LNCAP (cell line): ENCODE measurements at regions not wholly inside any gene's neighbourhood (a gene's known extent, or its start where the extent isn't known, plus 50 kb on each side); places are given as distances from the start of the nearest gene placed in this dataset.

Source experiments
- TF ChIP-seq, protein P1 (sequence below): fragments of 450-650 bp; IDR thresholded peaks from 2 replicates; pipeline ENCODE4 v1.5.1; 2017; ENCODE audit warnings: mild to moderate bottlenecking

DNA sequence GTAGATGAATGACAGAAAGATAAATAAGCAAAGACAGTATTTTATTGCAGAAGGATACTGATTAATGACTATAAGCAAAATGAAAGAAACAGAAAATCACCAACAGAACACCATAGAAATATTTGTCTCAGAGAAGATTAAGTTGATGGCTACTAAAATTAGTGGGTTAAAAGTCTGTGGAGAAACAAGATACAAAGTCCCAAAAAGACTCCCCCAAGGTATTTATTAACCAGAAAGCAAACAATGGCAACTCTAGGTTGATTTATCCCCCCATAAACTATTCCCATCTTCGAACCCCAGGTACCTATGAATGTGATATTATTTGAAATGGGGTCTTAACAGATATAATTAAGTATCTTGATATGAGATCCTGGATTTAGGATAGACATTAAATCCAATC lies 1104.5 kb upstream of the PHF14 start:
- TF ChIP-seq, protein P1, sequence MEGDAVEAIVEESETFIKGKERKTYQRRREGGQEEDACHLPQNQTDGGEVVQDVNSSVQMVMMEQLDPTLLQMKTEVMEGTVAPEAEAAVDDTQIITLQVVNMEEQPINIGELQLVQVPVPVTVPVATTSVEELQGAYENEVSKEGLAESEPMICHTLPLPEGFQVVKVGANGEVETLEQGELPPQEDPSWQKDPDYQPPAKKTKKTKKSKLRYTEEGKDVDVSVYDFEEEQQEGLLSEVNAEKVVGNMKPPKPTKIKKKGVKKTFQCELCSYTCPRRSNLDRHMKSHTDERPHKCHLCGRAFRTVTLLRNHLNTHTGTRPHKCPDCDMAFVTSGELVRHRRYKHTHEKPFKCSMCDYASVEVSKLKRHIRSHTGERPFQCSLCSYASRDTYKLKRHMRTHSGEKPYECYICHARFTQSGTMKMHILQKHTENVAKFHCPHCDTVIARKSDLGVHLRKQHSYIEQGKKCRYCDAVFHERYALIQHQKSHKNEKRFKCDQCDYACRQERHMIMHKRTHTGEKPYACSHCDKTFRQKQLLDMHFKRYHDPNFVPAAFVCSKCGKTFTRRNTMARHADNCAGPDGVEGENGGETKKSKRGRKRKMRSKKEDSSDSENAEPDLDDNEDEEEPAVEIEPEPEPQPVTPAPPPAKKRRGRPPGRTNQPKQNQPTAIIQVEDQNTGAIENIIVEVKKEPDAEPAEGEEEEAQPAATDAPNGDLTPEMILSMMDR = no peak

DNA sequence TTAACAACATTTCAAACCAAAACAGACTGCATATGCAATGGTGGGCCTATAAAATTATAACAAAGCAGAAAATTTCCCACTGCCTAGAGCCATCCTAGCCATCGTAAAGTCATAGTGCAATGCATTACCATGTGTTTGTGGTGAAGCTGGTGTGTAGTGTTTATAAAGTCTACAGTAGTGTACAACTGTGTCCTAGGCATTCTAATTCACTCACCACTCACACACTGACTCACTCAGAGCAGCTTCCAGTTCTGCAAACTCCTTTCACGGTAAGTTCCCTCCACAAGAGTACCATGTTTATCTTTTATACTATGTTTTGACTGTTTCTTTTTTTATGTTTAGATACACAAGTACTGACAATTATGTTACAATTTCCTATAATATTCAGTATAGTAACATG lies 1104.1 kb upstream of the PHF14 start:
- TF ChIP-seq, protein P1 = no peak

DNA sequence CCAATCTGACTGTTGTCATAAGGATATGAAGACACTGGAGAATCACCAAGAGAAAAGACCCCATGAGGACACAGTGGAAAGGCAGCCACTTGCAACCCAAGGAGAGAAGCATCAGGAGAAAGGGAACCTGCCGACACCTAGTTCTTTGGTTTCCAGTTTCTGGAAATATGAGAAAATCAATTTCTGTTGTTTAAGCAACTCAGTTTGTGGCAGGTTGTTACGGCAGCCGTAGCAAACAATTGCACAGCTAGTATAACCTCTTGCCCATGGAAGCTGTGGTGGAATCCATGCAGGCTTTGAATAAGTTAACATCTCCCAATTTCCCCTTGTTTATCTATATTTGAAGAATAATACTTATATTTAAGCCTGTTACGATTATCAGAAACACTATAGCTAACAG lies 1103.0 kb upstream of the PHF14 start:
- TF ChIP-seq, protein P1 = no peak

DNA sequence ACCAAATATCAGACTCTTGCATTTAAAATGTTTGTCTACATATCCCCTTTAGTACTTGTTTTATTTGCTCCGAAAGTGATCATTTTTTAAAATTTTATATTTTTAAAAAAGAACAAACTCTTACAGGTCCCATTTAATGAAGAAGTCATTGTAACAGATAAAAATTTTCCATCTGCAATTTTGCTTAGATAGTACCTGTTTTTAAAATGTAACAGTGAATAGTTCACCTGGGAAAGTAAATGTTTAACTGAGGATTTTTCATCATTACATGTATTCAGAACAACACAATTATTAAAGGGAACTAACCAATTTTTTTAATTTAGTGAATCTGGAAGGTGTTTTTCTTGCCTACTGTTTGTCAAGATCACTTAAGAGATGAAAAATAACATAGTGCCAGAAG lies 1099.5 kb upstream of the PHF14 start:
- TF ChIP-seq, protein P1 = no peak

DNA sequence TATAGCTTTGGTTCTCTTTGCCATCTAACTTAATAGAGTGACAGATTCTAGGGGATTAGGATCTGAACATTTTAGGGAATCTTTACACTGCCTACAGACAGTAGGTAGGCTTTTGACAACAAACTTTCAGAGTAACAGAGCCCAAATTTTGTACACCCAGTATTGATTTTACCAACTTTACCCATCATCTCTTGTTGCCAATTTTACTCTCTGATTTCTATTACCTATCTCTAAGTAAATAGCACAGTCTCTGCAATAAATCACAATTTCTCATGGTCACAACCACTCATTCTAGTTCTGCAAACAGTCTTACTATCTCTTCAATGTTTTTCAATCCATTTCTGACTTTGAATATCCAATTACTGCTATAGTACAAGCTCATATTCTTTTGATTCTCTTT lies 1097.6 kb upstream of the PHF14 start:
- TF ChIP-seq, protein P1 = no peak

DNA sequence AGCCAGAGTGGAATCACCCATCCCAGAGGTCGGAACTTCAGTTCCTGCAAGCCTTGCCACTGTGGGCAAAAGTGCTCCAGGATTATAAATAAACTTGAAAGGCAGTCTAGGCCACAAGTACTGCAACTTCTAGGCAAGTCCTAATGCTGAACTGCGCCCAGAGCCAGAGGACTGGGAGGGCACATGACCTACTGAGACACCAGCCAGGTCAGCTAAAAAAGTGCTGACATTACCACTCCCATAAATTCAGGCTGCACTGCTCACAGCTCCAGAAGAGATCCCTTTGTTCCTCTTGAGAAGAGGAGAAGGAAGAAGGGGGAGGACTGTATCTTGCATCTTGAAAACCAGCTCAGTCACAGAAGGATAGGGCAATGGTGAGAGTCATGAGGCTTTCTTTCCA lies 1084.1 kb upstream of the PHF14 start:
- TF ChIP-seq, protein P1 = no peak

DNA sequence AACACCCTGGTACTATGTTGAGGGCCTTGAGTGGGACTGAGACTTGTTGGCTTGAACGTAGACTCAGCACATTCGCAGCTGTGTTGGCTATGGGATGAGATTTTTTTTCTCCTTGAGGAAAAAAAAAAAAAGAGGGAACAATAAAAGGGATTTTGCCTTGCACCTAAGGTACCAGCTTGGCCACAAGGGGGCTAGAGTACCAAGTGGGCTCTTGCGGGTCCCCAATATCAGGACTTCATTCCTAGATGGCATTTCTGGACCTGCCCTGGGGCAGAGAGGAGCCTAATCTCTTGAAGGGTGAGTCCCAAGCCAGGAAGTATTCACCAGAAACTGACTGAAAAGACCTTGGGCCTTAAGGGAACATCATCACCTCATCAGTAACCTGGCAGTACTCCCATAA lies 1083.6 kb upstream of the PHF14 start:
- TF ChIP-seq, protein P1 = no peak

DNA sequence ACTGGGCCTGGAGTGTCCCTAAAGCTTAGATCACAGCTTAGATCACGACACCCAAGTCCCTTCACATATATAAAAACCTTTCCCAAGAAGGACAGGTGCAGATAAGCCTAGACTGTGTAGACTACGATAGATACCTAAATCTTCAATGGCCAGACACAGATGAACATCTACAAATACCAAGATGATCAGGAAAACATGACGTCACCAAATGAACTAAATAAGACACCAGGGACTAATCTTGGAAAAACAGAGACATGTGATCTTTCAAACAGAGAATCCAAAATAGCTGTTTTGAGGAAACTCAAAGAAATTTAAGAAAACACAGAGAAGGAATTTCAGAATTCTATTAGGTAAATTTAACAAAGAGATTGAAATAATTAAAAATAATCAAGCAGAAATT lies 1082.6 kb upstream of the PHF14 start:
- TF ChIP-seq, protein P1 = no peak
